Muscle layer of duodenum (tissue), 2 donors: ENCODE measurements at regions not wholly inside any gene's neighbourhood (a gene's known extent, or its start where the extent isn't known, plus 50 kb on each side); places are given as distances from the start of the nearest gene placed in this dataset.

Source experiments
- H3K27ac ChIP-seq: one replicate; pipeline ENCODE4 v1.7.0; 2013; ENCODE audit warnings: mild to moderate bottlenecking, low read length
- H3K27me3 ChIP-seq: one replicate; pipeline ENCODE4 v1.7.0; 2013; ENCODE audit warnings: low read depth, mild to moderate bottlenecking, control low read depth, low read length
- H3K36me3 ChIP-seq, 2 donors: one replicate each; pipeline ENCODE4 v1.7.0; 2013; ENCODE audit warnings: low read length in 2 of 2, control low read depth in 1 of 2, mild to moderate bottlenecking in 1 of 2; ENCODE audit not compliant: insufficient read depth in 2 of 2, control insufficient read depth in 1 of 2
- H3K4me1 ChIP-seq, 2 donors: one replicate each; pipeline ENCODE4 v1.7.0; 2013; ENCODE audit warnings: low read length in 2 of 2, mild to moderate bottlenecking in 2 of 2, control low read depth in 1 of 2, moderate library complexity in 1 of 2; ENCODE audit not compliant: insufficient read depth in 2 of 2, control insufficient read depth in 1 of 2
- H3K4me3 ChIP-seq, 2 donors: one replicate each; pipeline ENCODE4 v1.7.0; 2013; ENCODE audit warnings: low read length in 2 of 2, low read depth in 1 of 2, mild to moderate bottlenecking in 1 of 2
- H3K9me3 ChIP-seq, 2 donors: one replicate each; pipeline ENCODE4 v1.7.0; 2013; ENCODE audit warnings: low read length in 2 of 2, control low read depth in 1 of 2, mild to moderate bottlenecking in 1 of 2; ENCODE audit not compliant: control insufficient read depth in 1 of 2
- donor health status: healthy.

GRCh38 chr2:12642332-12642731 is 74.4 kb upstream of the TRIB2 start:
- Histone ChIP-seq H3K4me1 (no peaks in the 10 kb centered on the region), H3K27ac (no peak overlapping the region), H3K27me3 (no peaks in the 10 kb centered on the region), H3K4me3 (no peak overlapping the region), H3K36me3 (no peaks in the 10 kb centered on the region), H3K9me3 (no peaks in the 10 kb centered on the region)

- Histone ChIP-seq H3K36me3 (no peaks in the 10 kb centered on the region), H3K27ac (no peak overlapping the region), H3K4me1 (no peaks in the 10 kb centered on the region), H3K27me3 (no peaks in the 10 kb centered on the region), H3K4me3 (no peak overlapping the region), H3K9me3 (no peaks in the 10 kb centered on the region)
These were observed 73.9 kb upstream of the TRIB2 start for GRCh38 chr2:12642859-12643258.

- Histone ChIP-seq H3K36me3 (no peaks in the 10 kb centered on the region), H3K27me3 (no peaks in the 10 kb centered on the region), H3K4me3 (no peak overlapping the region), H3K9me3 (no peaks in the 10 kb centered on the region), H3K4me1 (no peaks in the 10 kb centered on the region), H3K27ac (no peak overlapping the region)
These were observed 66.9 kb upstream of the TRIB2 start for GRCh38 chr2:12649602-12650400.

- Histone ChIP-seq H3K36me3 (no peaks in the 10 kb centered on the region), H3K9me3 (no peaks in the 10 kb centered on the region), H3K27me3 (no peaks in the 10 kb centered on the region), H3K4me3 (no peak overlapping the region), H3K4me1 (no peaks in the 10 kb centered on the region), H3K27ac (no peak overlapping the region)
These were observed 65.1 kb upstream of the TRIB2 start for GRCh38 chr2:12651641-12652040.

GRCh38 chr2:12652723-12653122 is 64.0 kb upstream of the TRIB2 start:
- Histone ChIP-seq H3K27me3 (no peaks in the 10 kb centered on the region), H3K27ac (no peak overlapping the region), H3K9me3 (no peaks in the 10 kb centered on the region), H3K4me1 (no peaks in the 10 kb centered on the region), H3K4me3 (no peak overlapping the region), H3K36me3 (no peaks in the 10 kb centered on the region)

GRCh38 chr2:12657560-12657959 is 59.2 kb upstream of the TRIB2 start:
- Histone ChIP-seq H3K9me3 (no peaks in the 10 kb centered on the region), H3K27ac (no peak overlapping the region), H3K27me3 (no peaks in the 10 kb centered on the region), H3K36me3 (no peaks in the 10 kb centered on the region), H3K4me3 (no peak overlapping the region), H3K4me1 (no peaks in the 10 kb centered on the region)

- Histone ChIP-seq H3K4me3 (no peak overlapping the region), H3K36me3 (no peaks in the 10 kb centered on the region), H3K27me3 (no peaks in the 10 kb centered on the region), H3K4me1 (no peaks in the 10 kb centered on the region), H3K27ac (no peak overlapping the region), H3K9me3 (no peaks in the 10 kb centered on the region)
These were observed 58.3 kb upstream of the TRIB2 start for GRCh38 chr2:12658310-12658945.

GRCh38 chr2:12661489-12661888 is 55.2 kb upstream of the TRIB2 start:
- Histone ChIP-seq H3K9me3 (peaks cover 0 to 12% of the 10 kb centered on the region in 2 donors), H3K4me3 (no peak overlapping the region), H3K27ac (no peak overlapping the region), H3K27me3 (no peaks in the 10 kb centered on the region), H3K36me3 (no peaks in the 10 kb centered on the region), H3K4me1 (no peaks in the 10 kb centered on the region)

- Histone ChIP-seq H3K27ac (no peak overlapping the region), H3K4me1 (no peaks in the 10 kb centered on the region), H3K9me3 (peaks cover 0 to 19% of the 10 kb centered on the region in 2 donors), H3K27me3 (no peaks in the 10 kb centered on the region), H3K36me3 (no peaks in the 10 kb centered on the region), H3K4me3 (no peak overlapping the region)
These were observed 53.3 kb upstream of the TRIB2 start for GRCh38 chr2:12663306-12664037.

GRCh38 chr2:12665334-12665733 is 51.4 kb upstream of the TRIB2 start:
- Histone ChIP-seq H3K36me3 (no peaks in the 10 kb centered on the region), H3K4me3 (no peak overlapping the region), H3K4me1 (no peaks in the 10 kb centered on the region), H3K27me3 (no peaks in the 10 kb centered on the region), H3K9me3 (peaks cover 0 to 19% of the 10 kb centered on the region in 2 donors), H3K27ac (no peak overlapping the region)

GRCh38 chr2:12666445-12666844 is 50.3 kb upstream of the TRIB2 start:
- Histone ChIP-seq H3K27ac (no peak overlapping the region), H3K27me3 (no peaks in the 10 kb centered on the region), H3K36me3 (no peaks in the 10 kb centered on the region), H3K4me1 (no peaks in the 10 kb centered on the region), H3K9me3 (peaks cover 0 to 19% of the 10 kb centered on the region in 2 donors), H3K4me3 (no peak overlapping the region)
